H1 (cell line): ENCODE measurements at regions not wholly inside any gene's neighbourhood (a gene's known extent, or its start where the extent isn't known, plus 50 kb on each side); places are given as distances from the start of the nearest gene placed in this dataset.

Experiments used
- CTCF ChIA-PET: fragments of 300-600 bp; sonication (Branson Sonifier 250); formaldehyde crosslinking; loops from one replicate; lab custom pipeline; 2021; ENCODE audit not compliant: partially characterized antibody; lab: Charles Lee
- POLR2A ChIA-PET: fragments of 300-600 bp; sonication (Branson Sonifier 250); formaldehyde crosslinking; loops from one replicate; lab custom pipeline; 2021; ENCODE audit warnings: inconsistent platforms; ENCODE audit not compliant: partially characterized antibody; lab: Charles Lee
- DNase-seq, 2 experiments: peaks; one replicate each; pipeline versions ENCODE4 v3.0.0 to v3.0.0-alpha.2; 2010 to 2022; ENCODE audit warnings: low spot score in 2 of 2, low read depth in 1 of 2, mixed read lengths in 1 of 2
- FAIRE-seq: peaks from 2 replicates; lab custom pipeline; 2011; peaks lifted over from hg19 to GRCh38; lab: Jason Lieb, UNC
- H2AFZ ChIP-seq: 2 replicates; pipeline ENCODE4 v1.8.1; 2012; ENCODE audit warnings: low read length, inconsistent platforms
- H2AK5ac ChIP-seq: 2 replicates; pipeline ENCODE4 v1.6.1; 2013; ENCODE audit warnings: low read depth, low read length
- H2BK120ac ChIP-seq: replicated peaks from 2 replicates; pipeline ENCODE3; 2013; ENCODE audit warnings: low read depth, low read length, inconsistent platforms
- H2BK12ac ChIP-seq: 2 replicates; pipeline ENCODE4 v1.6.1; 2013; ENCODE audit warnings: low read depth, low read length
- H2BK15ac ChIP-seq: 2 replicates; pipeline ENCODE4 v1.6.1; 2013; ENCODE audit warnings: low read length
- H2BK20ac ChIP-seq: 2 replicates; pipeline ENCODE4 v1.6.1; 2013; ENCODE audit warnings: low read length
- H2BK5ac ChIP-seq: 2 replicates; pipeline ENCODE4 v1.6.1; 2013; ENCODE audit warnings: low read depth, low read length
- H3K14ac ChIP-seq: 2 replicates; pipeline ENCODE4 v1.6.1; 2013; ENCODE audit warnings: inconsistent platforms; ENCODE audit not compliant: insufficient read length
- H3K18ac ChIP-seq: 2 replicates; pipeline ENCODE4 v1.6.1; 2013; ENCODE audit warnings: low read length; ENCODE audit errors: extremely low read depth
- H3K23ac ChIP-seq: 2 replicates; pipeline ENCODE4 v1.6.1; 2013; ENCODE audit warnings: inconsistent platforms; ENCODE audit not compliant: insufficient read length
- H3K23me2 ChIP-seq: 2 replicates; pipeline ENCODE4 v1.6.1; 2013; ENCODE audit warnings: low read depth, low read length
- H3K27ac ChIP-seq: 2 replicates; pipeline ENCODE4 v1.6.1; 2011; ENCODE audit warnings: low read depth, low read length, inconsistent platforms
- H3K27me3 ChIP-seq, 4 experiments: replicated peaks in 1 of 4; 1 replicate in 1 of 4; 2 replicates in 3 of 4; pipeline versions ENCODE4 v1.6.1 to v1.8.1; 2011 to 2013; ENCODE audit warnings: low read length in 3 of 4, mild to moderate bottlenecking in 3 of 4, inconsistent platforms in 2 of 4, mixed read lengths in 2 of 4, moderate library complexity in 1 of 4; ENCODE audit not compliant: control insufficient read depth in 3 of 4, insufficient read depth in 3 of 4; ENCODE audit errors: extremely low read depth in 1 of 4
- H3K36me3 ChIP-seq, 4 experiments: 2 replicates each; pipeline versions ENCODE4 v1.6.1 to v1.8.1; 2011 to 2013; ENCODE audit warnings: mild to moderate bottlenecking in 4 of 4, low read length in 3 of 4, moderate library complexity in 2 of 4, control low read depth in 1 of 4, inconsistent platforms in 1 of 4; ENCODE audit not compliant: insufficient read depth in 4 of 4, control insufficient read depth in 2 of 4
- H3K4ac ChIP-seq: replicated peaks from 2 replicates; pipeline ENCODE3; 2013; ENCODE audit warnings: low read length, low read depth, mixed read lengths, inconsistent platforms; ENCODE audit not compliant: insufficient read length
- H3K4me1 ChIP-seq, 4 experiments: replicated peaks in 1 of 4; 1 replicate in 1 of 4; 2 replicates in 3 of 4; pipeline versions ENCODE4 v1.6.1 to v1.8.1; 2011 to 2013; ENCODE audit warnings: low read length in 3 of 4, inconsistent platforms in 2 of 4, mixed read lengths in 1 of 4; ENCODE audit not compliant: insufficient read depth in 4 of 4, control insufficient read depth in 3 of 4
- H3K4me2 ChIP-seq, 2 experiments: 2 replicates each; pipeline versions ENCODE4 v1.6.1 to v1.8.1; 2011 to 2013; ENCODE audit warnings: low read depth in 2 of 2, low read length in 2 of 2, control low read depth in 1 of 2, inconsistent platforms in 1 of 2, mild to moderate bottlenecking in 1 of 2; ENCODE audit not compliant: insufficient read depth in 1 of 2
- H3K4me3 ChIP-seq, 4 experiments: fragments of 200-600, 300-600 bp in 1 of 4; sonication (generic), shearing (Covaris generic), sonication (Bioruptor Twin) in 1 of 4; 2 replicates each; pipeline versions ENCODE4 v1.5.1 to v1.8.1; 2011 to 2016; ENCODE audit warnings: low read length in 4 of 4, low read depth in 3 of 4, control low read depth in 2 of 4, inconsistent platforms in 2 of 4, mild to moderate bottlenecking in 2 of 4, mixed read lengths in 1 of 4, moderate library complexity in 1 of 4; ENCODE audit not compliant: insufficient read depth in 2 of 4; ENCODE audit errors: extremely low read depth in 1 of 4
- H3K56ac ChIP-seq: replicated peaks from 2 replicates; pipeline ENCODE3; 2013; ENCODE audit warnings: low read depth, mild to moderate bottlenecking, mixed read lengths, low read length, inconsistent platforms; ENCODE audit not compliant: insufficient read length
- H3K79me1 ChIP-seq: 2 replicates; pipeline ENCODE4 v1.6.1; 2013; ENCODE audit warnings: low read depth, low read length, control low read depth
- H3K79me2 ChIP-seq, 2 experiments: 2 replicates each; pipeline versions ENCODE4 v1.6.1 to v1.8.1; 2012 to 2013; ENCODE audit warnings: low read length in 2 of 2, mild to moderate bottlenecking in 2 of 2, inconsistent platforms in 1 of 2; ENCODE audit not compliant: insufficient read depth in 2 of 2, control insufficient read depth in 1 of 2
- H3K9ac ChIP-seq, 4 experiments: replicated peaks in 1 of 4; 1 replicate in 1 of 4; 2 replicates in 3 of 4; pipeline versions ENCODE4 v1.6.1 to v1.8.1; 2011 to 2013; ENCODE audit warnings: low read depth in 3 of 4, low read length in 3 of 4, control low read depth in 2 of 4, mild to moderate bottlenecking in 2 of 4, moderate library complexity in 2 of 4, inconsistent platforms in 1 of 4; ENCODE audit errors: extremely low read depth in 1 of 4
- H3K9me3 ChIP-seq, 2 experiments: 2 replicates each; pipeline versions ENCODE4 v1.6.1 to v1.8.1; 2012 to 2013; ENCODE audit warnings: mild to moderate bottlenecking in 2 of 2, moderate library complexity in 2 of 2, control low read depth in 1 of 2, inconsistent platforms in 1 of 2, low read depth in 1 of 2, low read length in 1 of 2, mixed read lengths in 1 of 2; ENCODE audit not compliant: insufficient read depth in 2 of 2
- H4K20me1 ChIP-seq, 2 experiments: replicated peaks in 1 of 2; 2 replicates each; pipeline versions ENCODE3 to v1.8.1; 2011 to 2013; ENCODE audit warnings: inconsistent platforms in 2 of 2, low read length in 2 of 2, mild to moderate bottlenecking in 1 of 2; ENCODE audit not compliant: insufficient read depth in 2 of 2, control insufficient read depth in 1 of 2
- H4K5ac ChIP-seq: 2 replicates; pipeline ENCODE4 v1.6.1; 2013; ENCODE audit warnings: low read length, low read depth, mixed read lengths, inconsistent platforms; ENCODE audit not compliant: insufficient read length
- H4K8ac ChIP-seq: 2 replicates; pipeline ENCODE4 v1.8.0; 2013; ENCODE audit warnings: mild to moderate bottlenecking, moderate library complexity, low read length, inconsistent platforms; ENCODE audit not compliant: insufficient read depth; ENCODE audit errors: extremely low read depth
- H4K91ac ChIP-seq: replicated peaks from 2 replicates; pipeline ENCODE3; 2013; ENCODE audit warnings: low read length, mixed read lengths, inconsistent platforms; ENCODE audit not compliant: insufficient read length
- ASH2L ChIP-seq: fragments of 200-600, 300-600 bp; sonication (generic); IDR thresholded peaks from one replicate; pipeline ENCODE4 v1.7.1; 2017; ENCODE audit warnings: low read length
- BCL11A ChIP-seq, 2 experiments: IDR thresholded peaks; one replicate each; pipeline ENCODE4 v1.6.1; 2011; ENCODE audit warnings: low read depth in 2 of 2, low read length in 2 of 2, mild to moderate bottlenecking in 2 of 2
- BRCA1 ChIP-seq: IDR thresholded peaks from 2 replicates; pipeline ENCODE4 v1.6.1; 2012; ENCODE audit warnings: low read depth, low read length, improper control_type of control experiment
- CTBP2 ChIP-seq: IDR thresholded peaks from 2 replicates; pipeline ENCODE4 v1.7.0; 2011; ENCODE audit warnings: borderline replicate concordance, mild to moderate bottlenecking, moderate library complexity, mixed read lengths, low read length; ENCODE audit not compliant: insufficient read depth, insufficient read length
- HDAC6 ChIP-seq: IDR thresholded peaks from one replicate; pipeline ENCODE4 v1.7.1; 2012; ENCODE audit warnings: low read depth, mild to moderate bottlenecking, inconsistent platforms, low read length, moderate library complexity
- KDM1A ChIP-seq: fragments of 200-600, 300-600 bp; sonication (generic); IDR thresholded peaks from 2 replicates; pipeline ENCODE4 v1.7.1; 2016; ENCODE audit warnings: mild to moderate bottlenecking, low read length, borderline replicate concordance
- SP4 ChIP-seq: IDR thresholded peaks from 2 replicates; pipeline ENCODE4 v1.6.1; 2012; ENCODE audit warnings: low read length, inconsistent platforms
- WGBS, 2 experiments: shearing (Covaris generic) in 1 of 2; methylation state at CpG; one replicate each; pipeline versions ENCODE4 v1.1.6 to v1.1.7; 2013 to 2015; ENCODE audit warnings: low lambda C conversion rate in 2 of 2, mixed read lengths in 2 of 2, inconsistent platforms in 1 of 2, low coverage in 1 of 2, missing lambda C conversion rate in 1 of 2; ENCODE audit not compliant: insufficient replicate concordance in 2 of 2, insufficient coverage in 1 of 2, insufficient read length in 1 of 2; ENCODE audit errors: extremely low coverage in 1 of 2, missing lambda C conversion rate in 1 of 2; 5-methylcytosine and 5-hydroxymethylcytosine counted together

DNA sequence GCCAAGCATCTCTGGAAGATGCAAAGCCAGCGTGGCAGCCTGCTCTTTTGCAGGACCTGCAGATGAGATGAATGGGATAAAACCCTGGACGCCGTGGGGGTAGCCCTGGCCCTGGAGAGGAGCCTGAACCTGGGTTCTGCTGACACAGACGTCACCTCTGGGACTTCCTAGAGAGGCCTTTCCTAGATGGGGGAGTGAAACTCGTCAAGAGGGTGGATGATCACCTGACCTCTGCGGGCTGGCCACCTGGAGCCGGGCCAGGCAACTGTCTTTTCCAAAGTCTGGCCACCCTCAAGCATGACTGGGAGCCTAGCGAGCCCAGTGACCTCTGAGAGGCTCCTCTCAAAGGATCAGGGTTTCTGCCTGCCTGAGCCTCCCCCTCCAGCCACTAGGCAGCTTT, 529.0 kb downstream of the KCNJ18 start:
- peaks cover 7 to 58% of the 10 kb centered on the region in 2 experiments; a peak in 2 of 4 replicates for H3K9me3 ChIP-seq
- H2BK12ac ChIP-seq: no peak overlapping the region
- H3K23ac ChIP-seq: no peak overlapping the region
- H2BK5ac ChIP-seq: no peak overlapping the region
- no peak overlapping the region for H3K9ac ChIP-seq
- H3K79me1 ChIP-seq: no peaks in the 10 kb centered on the region
- H3K36me3 ChIP-seq: no peaks in the 10 kb centered on the region
- no peak overlapping the region for H3K14ac ChIP-seq
- no peaks in the 10 kb centered on the region for H3K27me3 ChIP-seq
- DNase-seq (no peak), FAIRE-seq (no peak)
- no peak overlapping the region for H4K5ac ChIP-seq
- H2AFZ ChIP-seq: no peak overlapping the region
- 68% methylated on average over 5 of the region's 8 CpGs; no CpG with 5 or more reads in 1 of the 2 experiments for WGBS, 2 experiments
- no peak overlapping the region for H3K56ac ChIP-seq
- H3K4me1 ChIP-seq: no peaks in the 10 kb centered on the region
- no peak overlapping the region for H3K18ac ChIP-seq
- H3K79me2 ChIP-seq: no peaks in the 10 kb centered on the region
- H3K4ac ChIP-seq: no peak overlapping the region
- H4K8ac ChIP-seq: no peak overlapping the region
- ChIA-PET POLR2A (no interaction called here), CTCF (no interaction called here)
- no peak overlapping the region for H3K4me2 ChIP-seq
- H4K20me1 ChIP-seq: no peaks in the 10 kb centered on the region
- no peak overlapping the region for H2BK120ac ChIP-seq
- H3K23me2 ChIP-seq: no peaks in the 10 kb centered on the region
- H4K91ac ChIP-seq: no peak overlapping the region
- H2AK5ac ChIP-seq: no peak overlapping the region
- TF ChIP-seq ASH2L: no peak
- TF ChIP-seq BRCA1: no peak
- no peak for TF ChIP-seq HDAC6
- TF ChIP-seq KDM1A: no peak
- TF ChIP-seq SP4: no peak
- TF ChIP-seq BCL11A (IDR thresholded peaks at IDR 0.05; ENCODE audit: low read depth in 2 of 2, low read length in 2 of 2): no peak
- TF ChIP-seq CTBP2: no peak
- no peak overlapping the region for H2BK15ac ChIP-seq
- H3K27ac ChIP-seq: no peak overlapping the region
- H2BK20ac ChIP-seq: no peak overlapping the region
- H3K4me3 ChIP-seq: no peak overlapping the region
